ENCODE measurements at regions not wholly inside any gene's neighbourhood (a gene's known extent, or its start where the extent isn't known, plus 50 kb on each side); places are given as distances from the start of the nearest gene placed in this dataset.

DNA sequence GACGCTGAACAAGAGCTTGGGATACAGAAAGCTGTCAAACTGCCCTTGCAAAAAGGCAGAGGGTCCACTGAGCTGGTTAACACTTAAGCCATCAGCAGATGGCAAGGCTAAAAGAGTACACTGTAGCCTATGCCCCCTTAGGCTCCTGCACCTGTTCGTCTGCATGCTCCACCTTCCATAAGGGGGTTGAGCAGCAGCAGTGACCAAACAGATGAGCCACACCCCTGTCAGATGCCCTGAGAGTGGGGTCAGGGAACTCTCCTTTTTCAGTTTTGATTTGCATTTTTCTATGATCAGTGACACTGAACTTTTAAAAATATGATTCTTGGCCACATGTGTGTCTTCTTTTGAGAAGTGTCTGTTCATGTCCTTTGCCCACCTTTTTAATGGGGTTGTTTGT, 402.5 kb upstream of the FAM98A start:
- intact Hi-C loops (cut with micrococcal nuclease; ENCODE audit: unreplicated experiment) (no loop called here), in situ Hi-C loops (cut with MboI) (no loop called here)
- TF ChIP-seq ZNF24 (IDR thresholded peaks at IDR 0.05) (no peak), RUNX3 (IDR thresholded peaks at IDR 0.05; ENCODE audit: low read length) (no peak), CBX5 (IDR thresholded peaks at IDR 0.05; ENCODE audit: low read depth) (no peak), EGR1 (IDR thresholded peaks at IDR 0.05; ENCODE audit: borderline replicate concordance in 1 of 2, low read depth in 2 of 2, low read length in 2 of 2) (no peak), STAT1 (conservative IDR thresholded peaks at IDR 0.05) (no peak), ESRRA (IDR thresholded peaks at IDR 0.05; ENCODE audit: low read length) (no peak), ZBED1 (IDR thresholded peaks at IDR 0.05; ENCODE audit: borderline replicate concordance) (no peak), ETV6 (conservative IDR thresholded peaks at IDR 0.05 in 1 of 2, IDR thresholded peaks at IDR 0.05 in 1 of 2; ENCODE audit: borderline replicate concordance in 1 of 2, low read depth in 1 of 2) (no peak), NFXL1 (IDR thresholded peaks at IDR 0.05; ENCODE audit: borderline replicate concordance) (no peak), RBBP5 (conservative IDR thresholded peaks at IDR 0.05) (no peak), HCFC1 (IDR thresholded peaks at IDR 0.05; ENCODE audit: low read length) (no peak), NFIC (IDR thresholded peaks at IDR 0.05; ENCODE audit: low read depth, low read length) (no peak)
- TF ChIP-seq, protein P1, sequence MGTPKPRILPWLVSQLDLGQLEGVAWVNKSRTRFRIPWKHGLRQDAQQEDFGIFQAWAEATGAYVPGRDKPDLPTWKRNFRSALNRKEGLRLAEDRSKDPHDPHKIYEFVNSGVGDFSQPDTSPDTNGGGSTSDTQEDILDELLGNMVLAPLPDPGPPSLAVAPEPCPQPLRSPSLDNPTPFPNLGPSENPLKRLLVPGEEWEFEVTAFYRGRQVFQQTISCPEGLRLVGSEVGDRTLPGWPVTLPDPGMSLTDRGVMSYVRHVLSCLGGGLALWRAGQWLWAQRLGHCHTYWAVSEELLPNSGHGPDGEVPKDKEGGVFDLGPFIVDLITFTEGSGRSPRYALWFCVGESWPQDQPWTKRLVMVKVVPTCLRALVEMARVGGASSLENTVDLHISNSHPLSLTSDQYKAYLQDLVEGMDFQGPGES (IDR thresholded peaks at IDR 0.05), result no peak
- TF ChIP-seq, protein P2, sequence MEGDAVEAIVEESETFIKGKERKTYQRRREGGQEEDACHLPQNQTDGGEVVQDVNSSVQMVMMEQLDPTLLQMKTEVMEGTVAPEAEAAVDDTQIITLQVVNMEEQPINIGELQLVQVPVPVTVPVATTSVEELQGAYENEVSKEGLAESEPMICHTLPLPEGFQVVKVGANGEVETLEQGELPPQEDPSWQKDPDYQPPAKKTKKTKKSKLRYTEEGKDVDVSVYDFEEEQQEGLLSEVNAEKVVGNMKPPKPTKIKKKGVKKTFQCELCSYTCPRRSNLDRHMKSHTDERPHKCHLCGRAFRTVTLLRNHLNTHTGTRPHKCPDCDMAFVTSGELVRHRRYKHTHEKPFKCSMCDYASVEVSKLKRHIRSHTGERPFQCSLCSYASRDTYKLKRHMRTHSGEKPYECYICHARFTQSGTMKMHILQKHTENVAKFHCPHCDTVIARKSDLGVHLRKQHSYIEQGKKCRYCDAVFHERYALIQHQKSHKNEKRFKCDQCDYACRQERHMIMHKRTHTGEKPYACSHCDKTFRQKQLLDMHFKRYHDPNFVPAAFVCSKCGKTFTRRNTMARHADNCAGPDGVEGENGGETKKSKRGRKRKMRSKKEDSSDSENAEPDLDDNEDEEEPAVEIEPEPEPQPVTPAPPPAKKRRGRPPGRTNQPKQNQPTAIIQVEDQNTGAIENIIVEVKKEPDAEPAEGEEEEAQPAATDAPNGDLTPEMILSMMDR (IDR thresholded peaks at IDR 0.05 in 2 of 3, conservative IDR thresholded peaks at IDR 0.05 in 1 of 3; ENCODE audit: control insufficient read depth in 2 of 3, extremely low read depth in 1 of 3, insufficient read depth in 1 of 3, low read depth in 3 of 3, low read length in 3 of 3), result no peak
- DNase-seq (ENCODE audit: low read depth, low spot score), result no peak
- no peaks in the 10 kb centered on the region for H4K20me1 ChIP-seq (ENCODE audit: control insufficient read depth, insufficient read depth)
- no TSS peak for BruUV-seq (replicated peaks)
- no peak overlapping the region for H3K4me2 ChIP-seq (ENCODE audit: control insufficient read depth, insufficient read depth)
- no peak overlapping the region for H3K27ac ChIP-seq (ENCODE audit: control insufficient read depth, insufficient read depth)
- no peak overlapping the region for H3K9ac ChIP-seq (ENCODE audit: control insufficient read depth, insufficient read depth, low read length)
- no peaks in the 10 kb centered on the region for H3K36me3 ChIP-seq (ENCODE audit: control insufficient read depth in 2 of 2, insufficient read depth in 2 of 2, low read length in 1 of 2)
- ChIA-PET SMC1A (ENCODE audit: uncharacterized antibody, unreplicated experiment) (no interaction called here), POLR2A (no interaction called here), CTCF (no interaction called here), RAD21 (ENCODE audit: unreplicated experiment) (no interaction called here)
- no peaks in the 10 kb centered on the region for H3K4me1 ChIP-seq (ENCODE audit: control insufficient read depth, insufficient read depth, low read length)
- ATAC-seq, result peak; percentile 43; the same call in 2 of the 3 replicates
- no peaks in the 10 kb centered on the region; the same call in 2 of the 3 replicates for H3K9me3 ChIP-seq (replicated peaks; ENCODE audit: control insufficient read depth, insufficient read depth, low read length)
- H3K27me3 ChIP-seq (replicated peaks in 1 of 2; ENCODE audit: control insufficient read depth in 2 of 2, insufficient read depth in 2 of 2, low read length in 1 of 2), result no peaks in the 10 kb centered on the region; a peak in 1 of 4 replicates
- 42% methylated on average over 2 of the region's 2 CpGs for WGBS (ENCODE audit: insufficient coverage, insufficient replicate concordance, low lambda C conversion rate, missing lambda C conversion rate)
- H3K4me3 ChIP-seq, result no peak overlapping the region
- H2AFZ ChIP-seq (ENCODE audit: control insufficient read depth, low read depth, low read length), result no peak overlapping the region
- FAIRE-seq, result no peak
- no peaks in the 10 kb centered on the region for H3K79me2 ChIP-seq (ENCODE audit: control insufficient read depth, insufficient read depth, low read length)

All from GM12878 (cell line).